ENCODE measurements at regions not wholly inside any gene's neighbourhood (a gene's known extent, or its start where the extent isn't known, plus 50 kb on each side); places are given as distances from the start of the nearest gene placed in this dataset.

- no peak for DNase-seq
- Histone ChIP-seq H3F3A (ENCODE audit: insufficient read depth) (no peaks in the 10 kb centered on the region), H3K9me2 (ENCODE audit: insufficient read depth) (no peaks in the 10 kb centered on the region), H4K20me1 (ENCODE audit: insufficient read depth) (no peaks in the 10 kb centered on the region), H3K79me2 (ENCODE audit: insufficient read depth) (no peaks in the 10 kb centered on the region), H3K4me2 (ENCODE audit: unreplicated experiment) (no peak overlapping the region), H3K4me1 (ENCODE audit: insufficient read depth) (no peaks in the 10 kb centered on the region), H3K4me3 (no peak overlapping the region), H3K36me3 (ENCODE audit: low read depth) (no peaks in the 10 kb centered on the region), H3K27me3 (replicated peaks; ENCODE audit: insufficient read depth) (no peaks in the 10 kb centered on the region), H3K9me3 (ENCODE audit: low read depth) (no peaks in the 10 kb centered on the region), H2AFZ (no peak overlapping the region), H3K9ac (no peak overlapping the region), H3K27ac (no peak overlapping the region)
- TF ChIP-seq EZH2phosphoT487 (IDR thresholded peaks at IDR 0.05; ENCODE audit: insufficient read depth, low read depth), result no peak
- no peak for TF ChIP-seq EZH2 (IDR thresholded peaks at IDR 0.05; ENCODE audit: insufficient read depth, poor library complexity, severe bottlenecking)
- in situ Hi-C loops (cut with MboI), result no loop called here
- WGBS, 2 experiments (ENCODE audit: low coverage in 1 of 2, low lambda C conversion rate in 2 of 2, missing lambda C conversion rate in 2 of 2), result 37 to 39% methylated on average over 4 of the region's 4 CpGs
These were observed 81.8 kb upstream of the CTTNBP2 start for GRCh38 chr7:117955046-117955445.

GRCh38 chr7:117960351-117960750, 87.1 kb upstream of the CTTNBP2 start:
- no peak for TF ChIP-seq EZH2 (IDR thresholded peaks at IDR 0.05; ENCODE audit: insufficient read depth, poor library complexity, severe bottlenecking)
- TF ChIP-seq EZH2phosphoT487 (IDR thresholded peaks at IDR 0.05; ENCODE audit: insufficient read depth, low read depth), result no peak
- H3K4me3 ChIP-seq, result no peak overlapping the region
- H3K9me2 ChIP-seq (ENCODE audit: insufficient read depth), result no peaks in the 10 kb centered on the region
- no peak overlapping the region for H3K4me2 ChIP-seq (ENCODE audit: unreplicated experiment)
- H3K4me1 ChIP-seq (ENCODE audit: insufficient read depth), result no peaks in the 10 kb centered on the region
- no peaks in the 10 kb centered on the region for H3K36me3 ChIP-seq (ENCODE audit: low read depth)
- H3K27ac ChIP-seq, result no peak overlapping the region
- H4K20me1 ChIP-seq (ENCODE audit: insufficient read depth), result no peaks in the 10 kb centered on the region
- H3K9ac ChIP-seq, result no peak overlapping the region
- H3K27me3 ChIP-seq (replicated peaks; ENCODE audit: insufficient read depth), result no peaks in the 10 kb centered on the region
- in situ Hi-C loops (cut with MboI), result no loop called here
- no peak for DNase-seq
- no peaks in the 10 kb centered on the region for H3K79me2 ChIP-seq (ENCODE audit: insufficient read depth)
- H3F3A ChIP-seq (ENCODE audit: insufficient read depth), result no peaks in the 10 kb centered on the region
- H3K9me3 ChIP-seq (ENCODE audit: low read depth), result no peaks in the 10 kb centered on the region
- no peak overlapping the region for H2AFZ ChIP-seq

- Histone ChIP-seq H3K27me3 (replicated peaks; ENCODE audit: insufficient read depth) (no peaks in the 10 kb centered on the region), H3K4me2 (ENCODE audit: unreplicated experiment) (no peak overlapping the region), H2AFZ (no peak overlapping the region), H3K4me1 (ENCODE audit: insufficient read depth) (no peaks in the 10 kb centered on the region), H3K79me2 (ENCODE audit: insufficient read depth) (no peaks in the 10 kb centered on the region), H3F3A (ENCODE audit: insufficient read depth) (no peaks in the 10 kb centered on the region), H3K27ac (no peak overlapping the region), H3K9ac (no peak overlapping the region), H3K9me3 (ENCODE audit: low read depth) (no peaks in the 10 kb centered on the region), H3K9me2 (ENCODE audit: insufficient read depth) (no peaks in the 10 kb centered on the region), H4K20me1 (ENCODE audit: insufficient read depth) (no peaks in the 10 kb centered on the region), H3K36me3 (ENCODE audit: low read depth) (no peaks in the 10 kb centered on the region), H3K4me3 (no peak overlapping the region)
- TF ChIP-seq EZH2 (IDR thresholded peaks at IDR 0.05; ENCODE audit: insufficient read depth, poor library complexity, severe bottlenecking) (no peak), EZH2phosphoT487 (IDR thresholded peaks at IDR 0.05; ENCODE audit: insufficient read depth, low read depth) (no peak)
- 23 to 26% methylated on average over 4 of the region's 4 CpGs for WGBS, 2 experiments (ENCODE audit: low coverage in 1 of 2, low lambda C conversion rate in 2 of 2, missing lambda C conversion rate in 2 of 2)
- no peak for DNase-seq
- in situ Hi-C loops (cut with MboI), result no loop called here
These were observed 88.0 kb upstream of the CTTNBP2 start for GRCh38 chr7:117961235-117961634.

GRCh38 chr7:117962366-117962994, 89.2 kb upstream of the CTTNBP2 start:
- no peak overlapping the region for H3K9ac ChIP-seq
- no peak overlapping the region for H2AFZ ChIP-seq
- in situ Hi-C loops (cut with MboI), result no loop called here
- no peaks in the 10 kb centered on the region for H3K36me3 ChIP-seq (ENCODE audit: low read depth)
- H3K79me2 ChIP-seq (ENCODE audit: insufficient read depth), result no peaks in the 10 kb centered on the region
- H3F3A ChIP-seq (ENCODE audit: insufficient read depth), result no peaks in the 10 kb centered on the region
- H3K27ac ChIP-seq, result no peak overlapping the region
- H4K20me1 ChIP-seq (ENCODE audit: insufficient read depth), result no peaks in the 10 kb centered on the region
- H3K9me2 ChIP-seq (ENCODE audit: insufficient read depth), result no peaks in the 10 kb centered on the region
- H3K4me2 ChIP-seq (ENCODE audit: unreplicated experiment), result no peak overlapping the region
- no peaks in the 10 kb centered on the region for H3K27me3 ChIP-seq (replicated peaks; ENCODE audit: insufficient read depth)
- H3K4me3 ChIP-seq, result no peak overlapping the region
- WGBS, 2 experiments (ENCODE audit: low coverage in 1 of 2, low lambda C conversion rate in 2 of 2, missing lambda C conversion rate in 2 of 2), result 4% methylated on average over 5 of the region's 5 CpGs
- no peak for DNase-seq
- no peaks in the 10 kb centered on the region for H3K9me3 ChIP-seq (ENCODE audit: low read depth)
- no peaks in the 10 kb centered on the region for H3K4me1 ChIP-seq (ENCODE audit: insufficient read depth)
- TF ChIP-seq EZH2phosphoT487 (IDR thresholded peaks at IDR 0.05; ENCODE audit: insufficient read depth, low read depth), result no peak
- no peak for TF ChIP-seq EZH2 (IDR thresholded peaks at IDR 0.05; ENCODE audit: insufficient read depth, poor library complexity, severe bottlenecking)

Data from GM23248 (cell line).